BE2C (cell line): ENCODE measurements at regions not wholly inside any gene's neighbourhood (a gene's known extent, or its start where the extent isn't known, plus 50 kb on each side); places are given as distances from the start of the nearest gene placed in this dataset.

Source experiments
- DNase-seq: peaks from one replicate; pipeline ENCODE4 v3.0.0-alpha.2; 2020
- H3K27me3 ChIP-seq: fragments of 250-450 bp; sonication (Bioruptor Pico); 2 replicates; pipeline ENCODE4 v1.5.1; 2020; ENCODE audit warnings: mild to moderate bottlenecking
- H3K36me3 ChIP-seq: fragments of 250-450 bp; sonication (Bioruptor Pico); 2 replicates; pipeline ENCODE4 v1.5.1; 2020; ENCODE audit warnings: mild to moderate bottlenecking
- H3K4me1 ChIP-seq: fragments of 250-450 bp; sonication (Bioruptor Pico); 2 replicates; pipeline ENCODE4 v1.5.1; 2020
- H3K4me3 ChIP-seq: 2 replicates; pipeline ENCODE4 v1.5.1; 2011; ENCODE audit warnings: low read depth, low read length
- H3K9me3 ChIP-seq: fragments of 250-450 bp; sonication (Bioruptor Pico); 2 replicates; pipeline ENCODE4 v1.5.1; 2020
- CTCF ChIP-seq: IDR thresholded peaks from 2 replicates; pipeline ENCODE4 v1.5.1; 2012; ENCODE audit warnings: mild to moderate bottlenecking, low read depth, low read length

DNA sequence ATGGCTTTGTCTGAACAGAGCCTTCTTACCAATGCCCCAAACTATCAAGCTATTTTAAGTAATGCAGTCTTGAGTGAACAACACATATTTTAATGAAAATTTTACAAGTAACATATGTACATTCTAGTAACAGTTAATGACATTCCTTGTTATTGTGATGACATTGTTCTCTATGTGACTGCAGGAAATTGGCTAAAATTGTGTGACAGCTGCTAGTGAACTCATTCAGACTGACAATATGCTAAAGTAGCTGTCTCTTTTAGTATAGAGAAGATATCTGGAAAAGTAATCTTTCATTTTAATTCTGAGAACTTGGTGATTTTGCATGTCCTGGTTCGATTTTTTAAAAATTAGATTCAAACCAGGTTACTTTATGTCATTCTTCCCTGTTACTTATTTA, 259.8 kb upstream of the MAGI2 start:
- Histone ChIP-seq H3K36me3 (no peaks in the 10 kb centered on the region), H3K9me3 (no peaks in the 10 kb centered on the region), H3K27me3 (no peaks in the 10 kb centered on the region), H3K4me1 (no peaks in the 10 kb centered on the region; the same call in 1 of the 2 replicates), H3K4me3 (no peak overlapping the region)
- no peak for DNase-seq
- TF ChIP-seq CTCF, result no peak

DNA sequence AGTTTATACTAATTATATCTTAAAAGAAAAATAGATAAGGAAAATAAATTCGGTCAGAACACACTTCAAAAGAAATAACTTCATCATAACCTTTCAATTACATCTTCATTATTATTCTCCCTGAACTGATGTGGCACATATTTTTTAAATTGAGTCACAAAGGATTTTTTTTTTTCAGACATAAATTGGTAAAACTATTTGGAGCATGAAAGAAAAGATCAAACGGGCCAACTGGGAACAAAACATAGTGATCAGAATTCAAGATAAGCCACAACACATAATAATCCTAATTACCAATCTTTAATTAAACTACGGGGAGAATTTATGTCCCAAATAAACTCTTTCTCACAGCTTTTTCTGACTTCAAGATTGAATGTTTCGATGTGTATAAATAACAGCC, 258.2 kb upstream of the MAGI2 start:
- Histone ChIP-seq H3K4me1 (no peaks in the 10 kb centered on the region; the same call in 1 of the 2 replicates), H3K27me3 (no peaks in the 10 kb centered on the region), H3K36me3 (no peaks in the 10 kb centered on the region), H3K4me3 (no peak overlapping the region), H3K9me3 (no peaks in the 10 kb centered on the region)
- TF ChIP-seq CTCF, result no peak
- DNase-seq, result no peak

GRCh38 chr7:79709574-79710409, 256.3 kb upstream of the MAGI2 start:
- Histone ChIP-seq H3K4me3 (no peak overlapping the region), H3K4me1 (no peaks in the 10 kb centered on the region; the same call in 1 of the 2 replicates), H3K36me3 (no peaks in the 10 kb centered on the region), H3K9me3 (no peaks in the 10 kb centered on the region), H3K27me3 (no peaks in the 10 kb centered on the region)
- no peak for TF ChIP-seq CTCF
- DNase-seq, result no peak

GRCh38 chr7:79702116-79702515, 248.6 kb upstream of the MAGI2 start:
- no peaks in the 10 kb centered on the region for H3K36me3 ChIP-seq
- no peaks in the 10 kb centered on the region for H3K27me3 ChIP-seq
- DNase-seq, result no peak
- no peak overlapping the region for H3K4me3 ChIP-seq
- TF ChIP-seq CTCF, result no peak
- H3K4me1 ChIP-seq, result no peaks in the 10 kb centered on the region
- no peaks in the 10 kb centered on the region for H3K9me3 ChIP-seq

GRCh38 chr7:79692015-79692414, 238.5 kb upstream of the MAGI2 start:
- no peaks in the 10 kb centered on the region for H3K27me3 ChIP-seq
- H3K4me1 ChIP-seq, result no peaks in the 10 kb centered on the region; the same call in 1 of the 2 replicates
- no peak for DNase-seq
- no peaks in the 10 kb centered on the region for H3K9me3 ChIP-seq
- H3K4me3 ChIP-seq, result no peak overlapping the region
- no peak for TF ChIP-seq CTCF
- no peaks in the 10 kb centered on the region for H3K36me3 ChIP-seq

DNA sequence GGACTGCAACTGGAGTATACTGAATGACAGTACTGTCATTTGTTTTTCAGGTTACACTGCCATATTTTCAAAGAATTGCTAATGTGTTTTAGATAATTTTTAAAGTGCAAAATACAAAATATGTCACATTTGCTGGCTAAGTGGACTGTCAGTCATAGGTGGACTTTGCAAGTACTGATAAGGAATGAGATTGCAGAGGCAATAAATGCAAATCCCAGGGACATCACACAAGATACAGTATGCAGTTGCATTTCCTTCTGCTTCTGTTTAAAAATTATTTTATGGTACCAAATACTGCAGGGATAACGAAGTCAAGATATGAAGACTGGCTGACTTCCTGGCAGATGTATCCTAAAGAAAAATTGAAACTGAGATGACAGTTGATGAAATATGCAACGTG, 237.6 kb upstream of the MAGI2 start:
- no peak for TF ChIP-seq CTCF
- Histone ChIP-seq H3K4me1 (no peaks in the 10 kb centered on the region; the same call in 1 of the 2 replicates), H3K4me3 (no peak overlapping the region), H3K9me3 (no peaks in the 10 kb centered on the region), H3K36me3 (no peaks in the 10 kb centered on the region), H3K27me3 (no peaks in the 10 kb centered on the region)
- no peak for DNase-seq
